HepG2 (cell line): ENCODE measurements at regions not wholly inside any gene's neighbourhood (a gene's known extent, or its start where the extent isn't known, plus 50 kb on each side); places are given as distances from the start of the nearest gene placed in this dataset.

Source experiments
- ATAC-seq: fragments of 200-7000 bp; cut with Tn5 transposase; 3 replicates; pipeline ENCODE4 v1.9.1; 2020; ENCODE audit warnings: mild to moderate bottlenecking, moderate library complexity
- BruUV-seq: library from RNA; stranded (reverse); fragments of 400-500 nt; replicated peaks from 2 replicates; lab custom pipeline; 2021; lab: Mats Ljungman, UMichigan
- CTCF ChIA-PET: fragments of 300-600 bp; formaldehyde crosslinking; extraction: SDS; loops from one replicate; lab custom pipeline; 2021; ENCODE audit warnings: low total read pairs, inconsistent platforms, low intra/inter-chr PET ratio; lab: Yijun Ruan, JAX
- POLR2A ChIA-PET: fragments of 350-600 bp; sonication (Branson Sonifier 250); formaldehyde crosslinking; loops from one replicate; lab custom pipeline; 2020; ENCODE audit warnings: antibody characterized with exemption, inconsistent platforms; lab: Yijun Ruan, JAX
- DNase-seq: peaks from one replicate; pipeline ENCODE4 v3.0.0-alpha.2; 2015; ENCODE audit warnings: low spot score
- FAIRE-seq: peaks from 3 replicates; lab custom pipeline; 2011; peaks lifted over from hg19 to GRCh38; lab: Jason Lieb, UNC
- H2AFZ ChIP-seq: one replicate; pipeline ENCODE4 v1.6.1; 2011; ENCODE audit warnings: low read length, inconsistent platforms
- H3K27ac ChIP-seq: fragments of 300-600 bp; 3 replicates; pipeline ENCODE4 v1.8.0; 2011; ENCODE audit warnings: mixed run types, mild to moderate bottlenecking, mixed read lengths, low read length, inconsistent platforms; ENCODE audit not compliant: insufficient read depth; ENCODE audit errors: extremely low read length
- H3K27me3 ChIP-seq, 2 experiments: fragments of 200-600 bp in 1 of 2; 2 replicates in 1 of 2; 3 replicates in 1 of 2; pipeline versions ENCODE4 v1.6.0 to v1.8.0; 2011; ENCODE audit warnings: low read length in 2 of 2, mild to moderate bottlenecking in 2 of 2, moderate library complexity in 2 of 2, inconsistent platforms in 1 of 2; ENCODE audit not compliant: insufficient read depth in 2 of 2, control insufficient read depth in 1 of 2
- H3K36me3 ChIP-seq, 2 experiments: fragments of 200-600 bp in 1 of 2; replicated peaks in 1 of 2; 2 replicates in 1 of 2; 3 replicates in 1 of 2; pipeline versions ENCODE4 v1.5.1 to v1.8.0; 2011; ENCODE audit warnings: low read length in 2 of 2, inconsistent platforms in 1 of 2; ENCODE audit not compliant: insufficient read depth in 2 of 2, control insufficient read depth in 1 of 2
- H3K4me1 ChIP-seq: 2 replicates; pipeline ENCODE4 v1.5.1; 2012; ENCODE audit warnings: low read length, inconsistent platforms; ENCODE audit not compliant: insufficient read depth
- H3K4me2 ChIP-seq: 2 replicates; pipeline ENCODE4 v1.6.0; 2011; ENCODE audit warnings: low read depth, low read length, inconsistent platforms
- H3K4me3 ChIP-seq, 3 experiments: fragments of 200-600 bp in 1 of 3; sonication (generic), shearing (Covaris generic) in 1 of 3; replicated peaks in 1 of 3; 2 replicates each; pipeline ENCODE4 v1.5.1; 2011 to 2016; ENCODE audit warnings: low read length in 3 of 3, inconsistent platforms in 2 of 3, low read depth in 2 of 3, mild to moderate bottlenecking in 2 of 3, control low read depth in 1 of 3, mixed read lengths in 1 of 3; ENCODE audit not compliant: insufficient read depth in 1 of 3
- H3K79me2 ChIP-seq: one replicate; pipeline ENCODE4 v1.6.1; 2011; ENCODE audit warnings: low read length, inconsistent platforms; ENCODE audit not compliant: insufficient read depth
- H3K9ac ChIP-seq: 2 replicates; pipeline ENCODE4 v1.6.0; 2011; ENCODE audit warnings: mild to moderate bottlenecking, low read depth, low read length, inconsistent platforms; ENCODE audit not compliant: insufficient read depth
- H3K9me3 ChIP-seq: 2 replicates; pipeline ENCODE4 v1.5.1; 2012; ENCODE audit warnings: mild to moderate bottlenecking, low read length
- H4K20me1 ChIP-seq: 2 replicates; pipeline ENCODE4 v1.6.0; 2011; ENCODE audit warnings: inconsistent platforms, mild to moderate bottlenecking, low read length, moderate library complexity; ENCODE audit not compliant: insufficient read depth
- ADNP ChIP-seq: sonication (generic); formaldehyde crosslinking; IDR thresholded peaks from 2 replicates; pipeline ENCODE4 v1.4.0; 2020; ENCODE audit warnings: missing genetic modification reagents
- DNMT1 ChIP-seq: sonication (generic); formaldehyde crosslinking; IDR thresholded peaks from 2 replicates; pipeline ENCODE4 v1.5.1; 2020; ENCODE audit warnings: mild to moderate bottlenecking, missing genetic modification reagents
- HOXA9 ChIP-seq: sonication (generic); formaldehyde crosslinking; IDR thresholded peaks from 2 replicates; pipeline ENCODE4 v1.8.1; 2022; ENCODE audit warnings: missing genetic modification reagents, mild to moderate bottlenecking, moderate library complexity, borderline replicate concordance
- RNF2 ChIP-seq: fragments of 450-650 bp; conservative IDR thresholded peaks from 2 replicates; pipeline ENCODE4 v1.6.1; 2016; ENCODE audit warnings: low read depth
- SP2 ChIP-seq: sonication (generic); formaldehyde crosslinking; IDR thresholded peaks from 2 replicates; pipeline ENCODE4 v1.5.1; 2020; ENCODE audit warnings: mild to moderate bottlenecking, missing genetic modification reagents
- ZBTB46 ChIP-seq: sonication (generic); formaldehyde crosslinking; IDR thresholded peaks from 2 replicates; pipeline ENCODE4 v1.4.0; 2020; ENCODE audit warnings: mild to moderate bottlenecking, missing genetic modification reagents, borderline replicate concordance
- ZFP36L1 ChIP-seq: sonication (generic); formaldehyde crosslinking; IDR thresholded peaks from 2 replicates; pipeline ENCODE4 v1.8.0; 2022; ENCODE audit warnings: mild to moderate bottlenecking, missing genetic modification reagents, moderate library complexity
- ZNF160 ChIP-seq: sonication (generic); formaldehyde crosslinking; IDR thresholded peaks from 2 replicates; pipeline ENCODE4 v1.8.0; 2022; ENCODE audit warnings: mild to moderate bottlenecking, inconsistent platforms, missing genetic modification reagents
- ZNF367 ChIP-seq: sonication (generic); formaldehyde crosslinking; IDR thresholded peaks from 2 replicates; pipeline ENCODE4 v1.4.0; 2020; ENCODE audit warnings: missing genetic modification reagents, borderline replicate concordance
- ZNF558 ChIP-seq: sonication (generic); formaldehyde crosslinking; IDR thresholded peaks from 2 replicates; pipeline ENCODE4 v1.9.0; 2022; ENCODE audit warnings: mild to moderate bottlenecking, missing genetic modification reagents, borderline replicate concordance
- ZNF691 ChIP-seq: sonication (generic); formaldehyde crosslinking; IDR thresholded peaks from 2 replicates; pipeline ENCODE4 v1.4.0; 2020; ENCODE audit warnings: missing genetic modification reagents, low read depth, mild to moderate bottlenecking, borderline replicate concordance
- WGBS: methylation state at CpG from one replicate; pipeline ENCODE4 v1.1.6; 2017; ENCODE audit warnings: low lambda C conversion rate; 5-methylcytosine and 5-hydroxymethylcytosine counted together
- in situ Hi-C: cut with HindIII; loops from 2 replicates; pipeline ENCODE4 v1.10.0; 2017; ENCODE audit warnings: low pct_unique_long_range_greater_than_20kb; ENCODE audit not compliant: extremely low pct_ligation_motif_present
- intact Hi-C: fragments of 100-400 bp; cut with micrococcal nuclease; formaldehyde crosslinking; loops from one replicate; pipeline ENCODE4 v1.10.0; 2022; ENCODE audit not compliant: unreplicated experiment

GRCh38 chr1:221806236-221806635 lies 64.3 kb upstream of the DUSP10 start:
- Histone ChIP-seq H3K4me1 (no peaks in the 10 kb centered on the region), H3K79me2 (no peaks in the 10 kb centered on the region), H3K4me2 (no peak overlapping the region), H3K36me3 (no peaks in the 10 kb centered on the region), H3K9me3 (no peaks in the 10 kb centered on the region), H3K27me3 (no peaks in the 10 kb centered on the region), H3K4me3 (no peak overlapping the region), H3K9ac (no peak overlapping the region), H2AFZ (no peak overlapping the region), H3K27ac (no peak overlapping the region), H4K20me1 (no peaks in the 10 kb centered on the region)
- ChIA-PET CTCF (no interaction called here), POLR2A (no interaction called here)
- WGBS, result 0% methylated on average over 1 of the region's 1 CpG
- TF ChIP-seq ZFP36L1 (CRISPR knock-in tag) (no peak), ZBTB46 (no peak), DNMT1 (no peak), ZNF558 (CRISPR knock-in tag) (no peak), RNF2 (no peak), SP2 (CRISPR knock-in tag) (no peak), ZNF160 (no peak), ZNF691 (CRISPR knock-in tag) (no peak), HOXA9 (CRISPR knock-in tag) (no peak), ZNF367 (no peak), ADNP (CRISPR knock-in tag) (no peak)
- no peak for ATAC-seq
- no peak for DNase-seq
- intact Hi-C loops (no loop called here), in situ Hi-C loops (no loop called here)
- no peak for FAIRE-seq
- no TSS peak for BruUV-seq
